GM12875 (cell line): ENCODE measurements at regions not wholly inside any gene's neighbourhood (a gene's known extent, or its start where the extent isn't known, plus 50 kb on each side); places are given as distances from the start of the nearest gene placed in this dataset.

ENCODE experiments used
- H3K4me3 ChIP-seq: one replicate; pipeline ENCODE4 v1.5.1; 2011; ENCODE audit warnings: low read depth, low read length, control low read depth
- TF ChIP-seq, protein P1 (sequence below): IDR thresholded peaks from 2 replicates; pipeline ENCODE4 v1.5.1; 2011; ENCODE audit warnings: low read depth, mild to moderate bottlenecking, control low read depth, inconsistent platforms, low read length, moderate library complexity, borderline replicate concordance; ENCODE audit not compliant: insufficient read depth

DNA sequence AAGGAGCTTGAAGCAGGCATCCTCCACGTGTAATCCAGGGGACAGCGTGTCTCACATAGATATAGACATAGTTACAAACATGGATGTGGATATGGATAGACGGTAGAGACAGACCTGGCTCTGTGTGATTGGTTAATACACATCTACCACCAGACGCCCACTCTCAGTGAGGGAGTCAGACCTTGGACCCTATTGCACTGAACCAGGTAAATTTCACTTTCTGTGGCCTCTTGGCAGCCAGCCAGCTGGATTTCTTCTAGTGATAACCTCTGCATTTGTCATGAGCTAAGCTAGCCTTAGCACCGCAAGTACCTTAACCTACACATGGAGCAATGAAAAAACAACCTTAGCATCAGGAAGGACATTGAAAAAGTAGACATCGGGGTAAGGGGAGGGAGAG is 79.2 kb upstream of the ACSL4 start:
- TF ChIP-seq, protein P1, sequence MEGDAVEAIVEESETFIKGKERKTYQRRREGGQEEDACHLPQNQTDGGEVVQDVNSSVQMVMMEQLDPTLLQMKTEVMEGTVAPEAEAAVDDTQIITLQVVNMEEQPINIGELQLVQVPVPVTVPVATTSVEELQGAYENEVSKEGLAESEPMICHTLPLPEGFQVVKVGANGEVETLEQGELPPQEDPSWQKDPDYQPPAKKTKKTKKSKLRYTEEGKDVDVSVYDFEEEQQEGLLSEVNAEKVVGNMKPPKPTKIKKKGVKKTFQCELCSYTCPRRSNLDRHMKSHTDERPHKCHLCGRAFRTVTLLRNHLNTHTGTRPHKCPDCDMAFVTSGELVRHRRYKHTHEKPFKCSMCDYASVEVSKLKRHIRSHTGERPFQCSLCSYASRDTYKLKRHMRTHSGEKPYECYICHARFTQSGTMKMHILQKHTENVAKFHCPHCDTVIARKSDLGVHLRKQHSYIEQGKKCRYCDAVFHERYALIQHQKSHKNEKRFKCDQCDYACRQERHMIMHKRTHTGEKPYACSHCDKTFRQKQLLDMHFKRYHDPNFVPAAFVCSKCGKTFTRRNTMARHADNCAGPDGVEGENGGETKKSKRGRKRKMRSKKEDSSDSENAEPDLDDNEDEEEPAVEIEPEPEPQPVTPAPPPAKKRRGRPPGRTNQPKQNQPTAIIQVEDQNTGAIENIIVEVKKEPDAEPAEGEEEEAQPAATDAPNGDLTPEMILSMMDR, result no peak

GRCh38 chrX:109813236-109813635 is 80.2 kb upstream of the ACSL4 start:
- H3K4me3 ChIP-seq, result no peak overlapping the region
- TF ChIP-seq, protein P1, result no peak

More for the DNA sequence above, 79.2 kb upstream of the ACSL4 start:
- no peak overlapping the region for H3K4me3 ChIP-seq

DNA sequence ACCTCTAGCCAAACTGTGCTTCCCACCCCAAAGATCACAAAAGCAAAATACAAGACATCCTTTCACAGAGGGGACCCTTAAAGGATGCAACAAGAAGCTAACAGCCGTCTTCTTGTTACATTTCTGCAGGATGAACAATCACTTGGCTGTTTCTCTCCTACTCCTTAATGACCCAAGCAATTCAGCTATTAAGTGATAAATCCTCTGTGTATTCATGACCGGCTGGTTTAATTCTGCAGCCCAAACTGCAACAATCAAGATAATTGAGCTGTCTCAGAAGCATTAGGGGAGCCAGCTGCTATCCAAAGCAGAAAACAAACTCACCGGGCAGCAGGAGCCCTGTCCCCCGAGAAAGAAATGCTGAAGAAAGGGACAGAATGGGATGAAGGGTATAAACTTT is 85.9 kb upstream of the ACSL4 start:
- no peak overlapping the region for H3K4me3 ChIP-seq
- TF ChIP-seq, protein P1, result no peak

- TF ChIP-seq, protein P1, result no peak
- no peak overlapping the region for H3K4me3 ChIP-seq
These were observed 89.8 kb upstream of the ACSL4 start for GRCh38 chrX:109822861-109823260.

GRCh38 chrX:109826954-109827708 is 94.1 kb upstream of the ACSL4 start:
- TF ChIP-seq, protein P1, result no peak
- H3K4me3 ChIP-seq, result no peak overlapping the region

DNA sequence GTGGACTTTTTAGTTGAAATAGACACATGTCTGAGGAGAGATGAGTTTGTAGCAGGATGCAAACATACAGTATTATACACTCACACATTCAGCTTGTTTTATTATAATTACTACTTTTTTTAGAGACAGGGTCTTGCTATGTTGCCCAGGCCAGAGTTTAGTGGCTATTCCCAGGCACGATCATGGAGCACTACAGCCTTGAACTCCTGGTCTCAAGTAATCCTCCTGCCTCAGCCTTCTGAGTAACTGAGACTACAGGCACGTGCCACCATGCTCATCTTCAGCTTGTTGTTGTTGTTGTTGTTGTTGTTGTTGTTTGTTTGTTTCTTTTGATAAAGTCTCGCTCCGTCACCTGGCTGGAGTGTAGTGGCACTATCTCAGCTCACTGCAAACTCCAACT is 94.7 kb upstream of the ACSL4 start:
- H3K4me3 ChIP-seq, result no peak overlapping the region
- TF ChIP-seq, protein P1, result no peak

DNA sequence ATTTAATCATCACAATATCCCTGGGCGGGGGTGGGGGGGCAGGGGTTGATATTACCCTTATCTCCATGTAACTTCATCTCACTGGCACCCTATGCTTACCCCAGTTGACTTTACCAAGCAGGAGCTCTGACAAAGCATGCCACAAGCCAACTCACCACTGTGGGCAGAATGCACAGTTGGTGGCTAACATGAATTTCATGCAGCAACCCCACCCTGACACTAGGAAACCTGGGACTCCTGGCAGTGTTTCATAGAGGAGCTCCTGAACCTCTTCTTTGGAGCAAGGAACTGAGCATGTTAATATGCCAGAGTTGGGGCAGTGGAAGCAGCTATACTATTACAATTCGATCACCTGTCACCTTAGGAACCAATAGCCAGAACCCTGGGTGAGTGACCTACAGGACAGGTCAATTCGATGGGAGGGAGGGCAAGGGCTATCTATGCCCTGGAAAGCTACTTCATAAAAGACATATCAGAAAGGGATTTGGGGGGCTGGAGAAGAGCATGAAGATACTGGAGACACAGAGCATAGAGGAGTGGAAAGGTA is 97.2 kb upstream of the ACSL4 start:
- H3K4me3 ChIP-seq, result no peak overlapping the region

More for the DNA sequence above, 97.2 kb upstream of the ACSL4 start:
- TF ChIP-seq, protein P1, result no peak
